Activated CD4-positive, alpha-beta T cell treated with anti-CD3 and anti-CD28 coated beads for 36 hours (primary cell): ENCODE measurements at regions not wholly inside any gene's neighbourhood (a gene's known extent, or its start where the extent isn't known, plus 50 kb on each side); places are given as distances from the start of the nearest gene placed in this dataset.
A peak's percentile ranks its signal among the peaks of the same experiment; 100 is the strongest.

Source experiments
- ATAC-seq: fragments of 200-7000 bp; cut with Tn5 transposase; one replicate; pipeline ENCODE4 v1.10.0; 2021; ENCODE audit warnings: mild to moderate bottlenecking, moderate library complexity
- CTCF ChIA-PET: fragments of 350-600 bp; sonication (Branson Sonifier 250); formaldehyde crosslinking; loops from one replicate; lab custom pipeline; 2021; ENCODE audit warnings: antibody characterized with exemption; lab: Charles Lee
- POLR2A ChIA-PET: fragments of 350-600 bp; sonication (Branson Sonifier 250); formaldehyde crosslinking; loops from one replicate; lab custom pipeline; 2021; ENCODE audit warnings: antibody characterized with exemption, inconsistent platforms; lab: Charles Lee
- DNase-seq: peaks from one replicate; pipeline ENCODE4 v3.0.0-alpha.2; 2020
- H3K27ac Mint-ChIP-seq: one replicate; pipeline ENCODE4 v1.8.0; 2021; ENCODE audit warnings: mixed read lengths
- H3K27me3 Mint-ChIP-seq: one replicate; pipeline ENCODE4 v1.8.0; 2021; ENCODE audit warnings: mixed read lengths
- H3K36me3 Mint-ChIP-seq: one replicate; pipeline ENCODE4 v1.8.0; 2021; ENCODE audit warnings: low read depth, mixed read lengths
- H3K4me1 Mint-ChIP-seq: one replicate; pipeline ENCODE4 v1.8.0; 2021; ENCODE audit warnings: mixed read lengths
- H3K4me3 Mint-ChIP-seq: one replicate; pipeline ENCODE4 v1.8.0; 2021; ENCODE audit warnings: mild to moderate bottlenecking, moderate library complexity, mixed read lengths
- H3K9me3 Mint-ChIP-seq: one replicate; pipeline ENCODE4 v1.8.0; 2021; ENCODE audit warnings: low read depth, mixed read lengths
- intact Hi-C, 2 experiments: fragments of 100-400 bp; cut with DNase I in 1 of 2; cut with micrococcal nuclease in 1 of 2; formaldehyde crosslinking; loops; one replicate each; pipeline versions ENCODE4 v1.14.2 to v1.15.1; 2022 to 2024; cut with DNase I, micrococcal nuclease

- DNase-seq (no peak), ATAC-seq (no peak)
- Mint-ChIP-seq H3K4me1 (no peaks in the 10 kb centered on the region), H3K27me3 (peaks cover 2% of the 10 kb centered on the region), H3K9me3 (no peaks in the 10 kb centered on the region), H3K4me3 (no peak overlapping the region), H3K27ac (no peak overlapping the region), H3K36me3 (no peaks in the 10 kb centered on the region)
- CTCF ChIA-PET = interaction anchor here (1.0 kb wide), 1 partner anchor 23 kb away, joined by 3 read pairs; no protein-coding TSS in a partner anchor
- POLR2A ChIA-PET = no interaction called here
- intact Hi-C loops = no loop called here
Measured at GRCh38 chr2:222037211-222037610, 261.6 kb downstream of the PAX3 start.

- no peaks in the 10 kb centered on the region for H3K4me1 Mint-ChIP-seq
- no peak overlapping the region for H3K27ac Mint-ChIP-seq
- H3K27me3 Mint-ChIP-seq = no peaks in the 10 kb centered on the region
- DNase-seq (no peak), ATAC-seq (no peak)
- ChIA-PET CTCF (no interaction called here), POLR2A (no interaction called here)
- intact Hi-C loops = no loop called here
- no peaks in the 10 kb centered on the region for H3K9me3 Mint-ChIP-seq
- H3K4me3 Mint-ChIP-seq = no peak overlapping the region
- no peaks in the 10 kb centered on the region for H3K36me3 Mint-ChIP-seq
Measured at GRCh38 chr2:222034058-222034457, 264.7 kb downstream of the PAX3 start.

- H3K4me3 Mint-ChIP-seq = no peak overlapping the region
- CTCF ChIA-PET = interaction anchor here (0.6 kb wide), 1 partner anchor 1020 kb away, joined by 4 read pairs; no protein-coding TSS in a partner anchor
- POLR2A ChIA-PET = no interaction called here
- no peaks in the 10 kb centered on the region for H3K9me3 Mint-ChIP-seq
- no peaks in the 10 kb centered on the region for H3K4me1 Mint-ChIP-seq
- H3K27ac Mint-ChIP-seq = no peak overlapping the region
- ATAC-seq (peak; percentile 60), DNase-seq (no peak)
- intact Hi-C loops = no loop called here
- H3K27me3 Mint-ChIP-seq = no peaks in the 10 kb centered on the region
- H3K36me3 Mint-ChIP-seq = no peaks in the 10 kb centered on the region
Measured at GRCh38 chr2:222033541-222033940, 265.3 kb downstream of the PAX3 start.

GRCh38 chr2:222025881-222026271 is 272.9 kb downstream of the PAX3 start:
- intact Hi-C loops = no loop called here
- Mint-ChIP-seq H3K4me1 (no peaks in the 10 kb centered on the region), H3K27me3 (peaks cover 4% of the 10 kb centered on the region), H3K4me3 (no peak overlapping the region), H3K9me3 (no peaks in the 10 kb centered on the region), H3K27ac (no peak overlapping the region), H3K36me3 (no peaks in the 10 kb centered on the region)
- ChIA-PET POLR2A (interaction anchor here (0.8 kb wide), 1 partner anchor 385 kb away, joined by 3 read pairs; no protein-coding TSS in a partner anchor), CTCF (interaction anchor here (0.6 to 2.4 kb wide), 6 partner anchors 11 to 589 kb away, joined by 3 to 11 read pairs (median 3); no protein-coding TSS in a partner anchor)
- no peak for ATAC-seq
- no peak for DNase-seq

GRCh38 chr2:222024932-222025880 is 273.6 kb downstream of the PAX3 start:
- H3K4me3 Mint-ChIP-seq = no peak overlapping the region
- H3K27ac Mint-ChIP-seq = no peak overlapping the region
- no peaks in the 10 kb centered on the region for H3K4me1 Mint-ChIP-seq
- CTCF ChIA-PET = interaction anchor here (0.6 to 2.4 kb wide), 12 partner anchors 10 to 631 kb away, joined by 3 to 11 read pairs (median 3); no protein-coding TSS in a partner anchor
- no peaks in the 10 kb centered on the region for H3K9me3 Mint-ChIP-seq
- no peak for DNase-seq
- ATAC-seq = no peak
- intact Hi-C loops = no loop called here
- H3K27me3 Mint-ChIP-seq = peaks cover 4% of the 10 kb centered on the region
- POLR2A ChIA-PET = interaction anchor here (0.8 kb wide), 1 partner anchor 386 kb away, joined by 3 read pairs; no protein-coding TSS in a partner anchor
- no peaks in the 10 kb centered on the region for H3K36me3 Mint-ChIP-seq

- Mint-ChIP-seq H3K27ac (no peak overlapping the region), H3K9me3 (no peaks in the 10 kb centered on the region), H3K4me3 (no peak overlapping the region), H3K4me1 (no peaks in the 10 kb centered on the region), H3K27me3 (no peaks in the 10 kb centered on the region), H3K36me3 (no peaks in the 10 kb centered on the region)
- CTCF ChIA-PET = no interaction called here
- POLR2A ChIA-PET = no interaction called here
- no peak for DNase-seq
- no peak for ATAC-seq
- intact Hi-C loops = no loop called here
Measured at GRCh38 chr2:222017252-222017850, 281.4 kb downstream of the PAX3 start.

- Mint-ChIP-seq H3K27ac (no peak overlapping the region), H3K27me3 (no peaks in the 10 kb centered on the region), H3K4me1 (no peaks in the 10 kb centered on the region), H3K4me3 (no peak overlapping the region), H3K9me3 (no peaks in the 10 kb centered on the region), H3K36me3 (no peaks in the 10 kb centered on the region)
- POLR2A ChIA-PET = interaction anchor here (0.7 kb wide), 1 partner anchor 465 kb away, joined by 3 read pairs; no protein-coding TSS in a partner anchor
- no peak for DNase-seq
- ATAC-seq = no peak
- CTCF ChIA-PET = interaction anchor here (1.2 kb wide), 1 partner anchor 10 kb away, joined by 3 read pairs; no protein-coding TSS in a partner anchor
- intact Hi-C loops = no loop called here
Measured at GRCh38 chr2:222013889-222014288, 284.9 kb downstream of the PAX3 start.

GRCh38 chr2:222000326-222000725 is 298.5 kb downstream of the PAX3 start:
- no peak overlapping the region for H3K4me3 Mint-ChIP-seq
- CTCF ChIA-PET = no interaction called here
- H3K4me1 Mint-ChIP-seq = no peaks in the 10 kb centered on the region
- H3K27me3 Mint-ChIP-seq = peaks cover 7% of the 10 kb centered on the region
- ATAC-seq = no peak
- no peak overlapping the region for H3K27ac Mint-ChIP-seq
- POLR2A ChIA-PET = no interaction called here
- DNase-seq = no peak
- intact Hi-C loops = no loop called here
- H3K36me3 Mint-ChIP-seq = no peaks in the 10 kb centered on the region
- no peaks in the 10 kb centered on the region for H3K9me3 Mint-ChIP-seq

- H3K9me3 Mint-ChIP-seq = no peaks in the 10 kb centered on the region
- H3K27ac Mint-ChIP-seq = no peak overlapping the region
- H3K36me3 Mint-ChIP-seq = no peaks in the 10 kb centered on the region
- no peak for DNase-seq
- H3K4me3 Mint-ChIP-seq = no peak overlapping the region
- H3K4me1 Mint-ChIP-seq = no peaks in the 10 kb centered on the region
- no peak for ATAC-seq
- ChIA-PET CTCF (no interaction called here), POLR2A (no interaction called here)
- intact Hi-C loops = no loop called here
- H3K27me3 Mint-ChIP-seq = peaks cover 7% of the 10 kb centered on the region
Measured at GRCh38 chr2:221999717-222000116, 299.1 kb downstream of the PAX3 start.

GRCh38 chr2:221999166-221999565 is 299.6 kb downstream of the PAX3 start:
- POLR2A ChIA-PET = no interaction called here
- H3K9me3 Mint-ChIP-seq = no peaks in the 10 kb centered on the region
- H3K27ac Mint-ChIP-seq = no peak overlapping the region
- CTCF ChIA-PET = no interaction called here
- ATAC-seq = no peak
- H3K4me1 Mint-ChIP-seq = no peaks in the 10 kb centered on the region
- H3K27me3 Mint-ChIP-seq = peaks cover 7% of the 10 kb centered on the region
- DNase-seq = no peak
- no peak overlapping the region for H3K4me3 Mint-ChIP-seq
- H3K36me3 Mint-ChIP-seq = no peaks in the 10 kb centered on the region
- intact Hi-C loops = no loop called here

- intact Hi-C loops = no loop called here
- DNase-seq = no peak
- no peak overlapping the region for H3K4me3 Mint-ChIP-seq
- H3K27me3 Mint-ChIP-seq = peaks cover 7% of the 10 kb centered on the region
- no peak for ATAC-seq
- CTCF ChIA-PET = no interaction called here
- no peak overlapping the region for H3K27ac Mint-ChIP-seq
- H3K9me3 Mint-ChIP-seq = no peaks in the 10 kb centered on the region
- POLR2A ChIA-PET = no interaction called here
- no peaks in the 10 kb centered on the region for H3K4me1 Mint-ChIP-seq
- no peaks in the 10 kb centered on the region for H3K36me3 Mint-ChIP-seq
Measured at GRCh38 chr2:221997683-221998082, 301.1 kb downstream of the PAX3 start.
